ENCODE measurements at regions not wholly inside any gene's neighbourhood (a gene's known extent, or its start where the extent isn't known, plus 50 kb on each side); places are given as distances from the start of the nearest gene placed in this dataset.

- H3K9me3 ChIP-seq (ENCODE audit: low read depth), result no peaks in the 10 kb centered on the region
- no peak overlapping the region for H3K4me3 ChIP-seq
- H3K27ac ChIP-seq, result no peak overlapping the region
- no peaks in the 10 kb centered on the region for H3K27me3 ChIP-seq
- no peaks in the 10 kb centered on the region for H3K4me1 ChIP-seq (ENCODE audit: low read depth)
- H3K36me3 ChIP-seq, result no peaks in the 10 kb centered on the region
- no peak for TF ChIP-seq CTCF (IDR thresholded peaks at IDR 0.05; ENCODE audit: low read depth, low read length)
- no peak for DNase-seq (ENCODE audit: low read depth in 1 of 2, low spot score in 1 of 2)
Observed at GRCh38 chr2:83582589-83582988, 876.5 kb downstream of the SUCLG1 start.

GRCh38 chr2:83579507-83579906 lies 879.6 kb downstream of the SUCLG1 start:
- Histone ChIP-seq H3K4me1 (ENCODE audit: low read depth) (no peaks in the 10 kb centered on the region), H3K4me3 (no peak overlapping the region), H3K9me3 (ENCODE audit: low read depth) (no peaks in the 10 kb centered on the region), H3K27me3 (no peaks in the 10 kb centered on the region), H3K27ac (no peak overlapping the region), H3K36me3 (no peaks in the 10 kb centered on the region)
- TF ChIP-seq CTCF (IDR thresholded peaks at IDR 0.05; ENCODE audit: low read depth, low read length), result no peak
- DNase-seq (ENCODE audit: low read depth in 1 of 2, low spot score in 1 of 2), result no peak

- TF ChIP-seq CTCF (IDR thresholded peaks at IDR 0.05; ENCODE audit: low read depth, low read length), result no peak
- Histone ChIP-seq H3K27me3 (no peaks in the 10 kb centered on the region), H3K9me3 (ENCODE audit: low read depth) (no peaks in the 10 kb centered on the region), H3K36me3 (no peaks in the 10 kb centered on the region), H3K4me3 (no peak overlapping the region), H3K27ac (no peak overlapping the region), H3K4me1 (ENCODE audit: low read depth) (no peaks in the 10 kb centered on the region)
- no peak for DNase-seq (ENCODE audit: low read depth in 1 of 2, low spot score in 1 of 2)
Observed at GRCh38 chr2:83578405-83578804, 880.7 kb downstream of the SUCLG1 start.

GRCh38 chr2:83574614-83575013 lies 884.5 kb downstream of the SUCLG1 start:
- Histone ChIP-seq H3K36me3 (no peaks in the 10 kb centered on the region), H3K4me3 (no peak overlapping the region), H3K4me1 (ENCODE audit: low read depth) (no peaks in the 10 kb centered on the region), H3K27me3 (no peaks in the 10 kb centered on the region), H3K27ac (no peak overlapping the region), H3K9me3 (ENCODE audit: low read depth) (no peaks in the 10 kb centered on the region)
- TF ChIP-seq CTCF (IDR thresholded peaks at IDR 0.05; ENCODE audit: low read depth, low read length), result no peak
- DNase-seq (ENCODE audit: low read depth in 1 of 2, low spot score in 1 of 2), result no peak

GRCh38 chr2:83573060-83573459 lies 886.0 kb downstream of the SUCLG1 start:
- H3K36me3 ChIP-seq, result no peaks in the 10 kb centered on the region
- H3K4me3 ChIP-seq, result no peak overlapping the region
- no peaks in the 10 kb centered on the region for H3K27me3 ChIP-seq
- no peaks in the 10 kb centered on the region for H3K4me1 ChIP-seq (ENCODE audit: low read depth)
- H3K27ac ChIP-seq, result no peak overlapping the region
- DNase-seq (ENCODE audit: low read depth in 1 of 2, low spot score in 1 of 2), result no peak
- TF ChIP-seq CTCF (IDR thresholded peaks at IDR 0.05; ENCODE audit: low read depth, low read length), result no peak
- no peaks in the 10 kb centered on the region for H3K9me3 ChIP-seq (ENCODE audit: low read depth)

- no peaks in the 10 kb centered on the region for H3K4me1 ChIP-seq (ENCODE audit: low read depth)
- no peak for DNase-seq (ENCODE audit: low read depth in 1 of 2, low spot score in 1 of 2)
- H3K27me3 ChIP-seq, result no peaks in the 10 kb centered on the region
- no peaks in the 10 kb centered on the region for H3K9me3 ChIP-seq (ENCODE audit: low read depth)
- no peak overlapping the region for H3K4me3 ChIP-seq
- H3K27ac ChIP-seq, result no peak overlapping the region
- TF ChIP-seq CTCF (IDR thresholded peaks at IDR 0.05; ENCODE audit: low read depth, low read length), result no peak
- no peaks in the 10 kb centered on the region for H3K36me3 ChIP-seq
Observed at GRCh38 chr2:83572400-83572799, 886.7 kb downstream of the SUCLG1 start.

Measured in cardiac muscle cell (in vitro differentiated cells and primary cell).